Activated T-helper 1 cell treated with anti-CD3 and anti-CD28 coated beads, Interleukin-2, amount 50 U/mL, for 16 hours (primary cell): ENCODE measurements at regions not wholly inside any gene's neighbourhood (a gene's known extent, or its start where the extent isn't known, plus 50 kb on each side); places are given as distances from the start of the nearest gene placed in this dataset.
"Not testable (repeated sequence)": the region's sequence is repeated elsewhere in the genome, so short reads cannot be mapped to it uniquely, and the experiment has no call there.

ENCODE experiments used
- DNase-seq, 2 donors: peaks; one replicate each; pipeline ENCODE4 v3.0.0-alpha.2; 2020; ENCODE audit warnings: low read depth in 1 of 2, low spot score in 1 of 2

- DNase-seq, result not testable (repeated sequence)
These were observed 61.7 kb downstream of the RHOU start for GRCh38 chr1:228796945-228797344.

GRCh38 chr1:228798035-228798434 is 62.8 kb downstream of the RHOU start:
- no peak for DNase-seq

- no peak for DNase-seq
These were observed 63.3 kb downstream of the RHOU start for GRCh38 chr1:228798548-228798947.

- DNase-seq, result no peak
These were observed 64.6 kb downstream of the RHOU start for GRCh38 chr1:228799924-228800323.

- DNase-seq, result no peak
These were observed 65.8 kb downstream of the RHOU start for GRCh38 chr1:228801068-228801467.

GRCh38 chr1:228802386-228803220 is 67.3 kb downstream of the RHOU start:
- no peak for DNase-seq

- no peak for DNase-seq
These were observed 68.1 kb downstream of the RHOU start for GRCh38 chr1:228803421-228803820.

- no peak for DNase-seq
These were observed 68.9 kb downstream of the RHOU start for GRCh38 chr1:228804173-228804572.

GRCh38 chr1:228804640-228805413 is 69.5 kb downstream of the RHOU start:
- no peak for DNase-seq

- DNase-seq, result no peak
These were observed 72.8 kb downstream of the RHOU start for GRCh38 chr1:228807904-228808605.

GRCh38 chr1:228809621-228810394 is 74.5 kb downstream of the RHOU start:
- DNase-seq, result no peak

GRCh38 chr1:228810395-228810758 is 75.1 kb downstream of the RHOU start:
- DNase-seq, result no peak

GRCh38 chr1:228810878-228811711 is 75.8 kb downstream of the RHOU start:
- DNase-seq, result no peak

GRCh38 chr1:228811712-228812305 is 76.5 kb downstream of the RHOU start:
- no peak for DNase-seq

GRCh38 chr1:228812961-228813360 is 77.7 kb downstream of the RHOU start:
- no peak for DNase-seq

- DNase-seq, result no peak
These were observed 78.9 kb downstream of the RHOU start for GRCh38 chr1:228814176-228814575.

GRCh38 chr1:228818296-228818695 is 83.0 kb downstream of the RHOU start:
- DNase-seq, result no peak

GRCh38 chr1:228818928-228819630 is 83.8 kb downstream of the RHOU start:
- no peak for DNase-seq

GRCh38 chr1:228821252-228821651 is 86.0 kb downstream of the RHOU start:
- no peak for DNase-seq
